Gastroesophageal sphincter (tissue), 4 donors: ENCODE measurements at regions not wholly inside any gene's neighbourhood (a gene's known extent, or its start where the extent isn't known, plus 50 kb on each side); places are given as distances from the start of the nearest gene placed in this dataset.

Source experiments
- ATAC-seq: fragments of 150-250 bp; one replicate; pipeline ENCODE4 v1.9.1; 2016; ENCODE audit warnings: mild to moderate bottlenecking, moderate library complexity
- H3K27ac ChIP-seq, 4 donors: fragments of 200-600 bp; sonication (generic) in 3 of 4; 1 replicate in 3 of 4; 2 replicates in 1 of 4; pipeline ENCODE4 v1.5.1; 2016 to 2019
- H3K27me3 ChIP-seq: fragments of 200-600 bp; sonication (generic); one replicate; pipeline ENCODE4 v1.5.1; 2019
- H3K36me3 ChIP-seq, 2 donors: fragments of 200-600 bp; sonication (generic); one replicate each; pipeline ENCODE4 v1.5.1; 2019; ENCODE audit warnings: control low read depth in 1 of 2
- H3K4me1 ChIP-seq, 3 donors: fragments of 200-600 bp; sonication (generic); 1 replicate in 2 of 3; 2 replicates in 1 of 3; pipeline ENCODE4 v1.5.1; 2016 to 2019; ENCODE audit warnings: control low read depth in 2 of 3
- H3K4me3 ChIP-seq, 2 donors: fragments of 200-600 bp; sonication (generic); one replicate each; pipeline ENCODE4 v1.5.1; 2019; ENCODE audit warnings: mild to moderate bottlenecking in 1 of 2, moderate library complexity in 1 of 2
- H3K9me3 ChIP-seq, 3 donors: fragments of 200-600 bp; sonication (generic); one replicate each; pipeline ENCODE4 v1.5.1; 2017 to 2019; ENCODE audit warnings: control low read depth in 2 of 3
- EP300 ChIP-seq: sonication (generic); formaldehyde crosslinking; IDR thresholded peaks from one replicate; pipeline ENCODE4 v1.6.1; 2017; ENCODE audit warnings: antibody characterized with exemption, mild to moderate bottlenecking
- POLR2A ChIP-seq, 2 donors: fragments of 450-650 bp; IDR thresholded peaks; one replicate each; pipeline ENCODE4 v1.6.1; 2017; ENCODE audit warnings: antibody characterized with exemption in 2 of 2, mild to moderate bottlenecking in 2 of 2, moderate library complexity in 1 of 2
- POLR2AphosphoS5 ChIP-seq: sonication (generic); formaldehyde crosslinking; IDR thresholded peaks from one replicate; pipeline ENCODE4 v1.6.1; 2017; ENCODE audit warnings: antibody characterized with exemption
- WGBS, 2 donors: methylation state at CpG; one replicate each; pipeline ENCODE4 v1.1.5; 2018; ENCODE audit warnings: low coverage in 1 of 2; 5-methylcytosine and 5-hydroxymethylcytosine counted together
- TF ChIP-seq, protein P1 (sequence below), 4 experiments: fragments of 200-600 bp in 2 of 4; fragments of 450-650 bp in 2 of 4; sonication (generic) in 1 of 4; IDR thresholded peaks; one replicate each; pipeline ENCODE4 v1.5.1; 2017 to 2019; ENCODE audit warnings: antibody characterized with exemption in 4 of 4, mild to moderate bottlenecking in 2 of 4, moderate library complexity in 2 of 4

DNA sequence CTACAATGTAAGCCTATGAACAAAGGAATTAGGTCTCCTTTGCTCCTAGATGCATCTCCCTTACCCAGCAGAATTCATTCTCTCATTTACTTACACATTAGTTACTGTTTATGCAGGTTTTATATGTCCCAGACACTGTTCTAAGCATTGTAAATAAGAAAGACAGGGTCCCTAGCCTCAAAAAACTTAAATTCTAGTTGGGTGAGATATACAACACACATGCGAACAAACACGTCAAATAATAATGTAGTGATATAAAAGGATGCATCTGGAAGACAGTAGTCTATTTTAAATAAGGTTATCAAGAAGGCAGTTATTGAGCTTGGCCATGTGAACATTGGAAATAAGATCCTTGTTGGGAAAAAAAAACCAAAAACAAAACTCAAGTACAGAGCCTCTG, 479.7 kb downstream of the DNAJB9 start:
- ATAC-seq: no peak
- Histone ChIP-seq H3K36me3 (no peaks in the 10 kb centered on the region), H3K27ac (no peak overlapping the region), H3K4me3 (no peak overlapping the region), H3K9me3 (no peaks in the 10 kb centered on the region), H3K27me3 (no peaks in the 10 kb centered on the region), H3K4me1 (no peaks in the 10 kb centered on the region)
- TF ChIP-seq POLR2AphosphoS5 (no peak), POLR2A (IDR thresholded peaks at IDR 0.05) (no peak), EP300 (no peak)
- TF ChIP-seq, protein P1, sequence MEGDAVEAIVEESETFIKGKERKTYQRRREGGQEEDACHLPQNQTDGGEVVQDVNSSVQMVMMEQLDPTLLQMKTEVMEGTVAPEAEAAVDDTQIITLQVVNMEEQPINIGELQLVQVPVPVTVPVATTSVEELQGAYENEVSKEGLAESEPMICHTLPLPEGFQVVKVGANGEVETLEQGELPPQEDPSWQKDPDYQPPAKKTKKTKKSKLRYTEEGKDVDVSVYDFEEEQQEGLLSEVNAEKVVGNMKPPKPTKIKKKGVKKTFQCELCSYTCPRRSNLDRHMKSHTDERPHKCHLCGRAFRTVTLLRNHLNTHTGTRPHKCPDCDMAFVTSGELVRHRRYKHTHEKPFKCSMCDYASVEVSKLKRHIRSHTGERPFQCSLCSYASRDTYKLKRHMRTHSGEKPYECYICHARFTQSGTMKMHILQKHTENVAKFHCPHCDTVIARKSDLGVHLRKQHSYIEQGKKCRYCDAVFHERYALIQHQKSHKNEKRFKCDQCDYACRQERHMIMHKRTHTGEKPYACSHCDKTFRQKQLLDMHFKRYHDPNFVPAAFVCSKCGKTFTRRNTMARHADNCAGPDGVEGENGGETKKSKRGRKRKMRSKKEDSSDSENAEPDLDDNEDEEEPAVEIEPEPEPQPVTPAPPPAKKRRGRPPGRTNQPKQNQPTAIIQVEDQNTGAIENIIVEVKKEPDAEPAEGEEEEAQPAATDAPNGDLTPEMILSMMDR (IDR thresholded peaks at IDR 0.05): no peak
- WGBS, 2 donors: 80 to 94% methylated on average over 1 to 2 of the region's 2 CpGs

DNA sequence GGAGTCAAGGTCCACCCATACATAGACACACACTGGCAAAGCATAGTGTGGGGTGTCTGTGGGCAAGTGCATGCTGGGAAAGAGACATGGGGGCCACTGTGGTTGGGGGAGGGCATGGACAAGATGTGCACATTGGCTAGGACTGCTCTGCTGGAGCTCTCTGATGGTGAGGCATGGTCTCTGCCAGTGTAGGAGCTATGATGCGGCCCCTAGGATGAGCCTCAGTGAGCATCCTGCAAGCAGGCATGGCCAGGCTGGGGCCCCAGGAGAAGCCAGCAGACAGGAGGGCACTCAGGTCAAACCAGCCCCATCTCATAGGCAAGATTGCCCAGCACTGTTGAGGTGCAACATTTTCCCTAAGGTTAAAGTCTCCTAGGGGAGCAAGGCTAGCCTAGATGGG, 489.4 kb downstream of the DNAJB9 start:
- Histone ChIP-seq H3K9me3 (no peaks in the 10 kb centered on the region), H3K4me1 (no peaks in the 10 kb centered on the region), H3K36me3 (no peaks in the 10 kb centered on the region), H3K4me3 (no peak overlapping the region), H3K27ac (no peak overlapping the region), H3K27me3 (no peaks in the 10 kb centered on the region)
- TF ChIP-seq POLR2A (IDR thresholded peaks at IDR 0.05): no peak
- no peak for TF ChIP-seq POLR2AphosphoS5
- no peak for TF ChIP-seq EP300
- TF ChIP-seq, protein P1 (IDR thresholded peaks at IDR 0.05): no peak
- no CpG with 5 or more reads among the region's 1 CpG for WGBS, 2 donors
- no peak for ATAC-seq

DNA sequence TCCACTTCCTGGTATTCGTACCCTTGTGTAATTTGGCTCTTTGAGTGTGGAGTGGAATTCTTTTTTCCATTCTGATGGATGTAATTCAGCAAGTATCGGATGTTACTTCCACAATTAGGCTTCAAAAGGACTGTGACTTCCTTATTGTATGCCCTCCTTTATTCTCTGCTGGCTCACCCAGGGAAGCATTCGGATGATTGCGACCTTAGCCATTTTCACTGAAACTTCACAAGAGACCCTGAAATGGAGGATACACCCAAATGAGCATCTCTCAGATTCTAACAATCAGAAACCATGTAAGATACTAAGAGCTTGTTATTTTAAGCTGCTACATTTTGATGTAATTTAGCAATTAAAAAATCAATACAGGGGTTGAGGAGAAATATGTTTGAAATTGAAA, 493.1 kb downstream of the DNAJB9 start:
- Histone ChIP-seq H3K27ac (no peak overlapping the region), H3K9me3 (no peaks in the 10 kb centered on the region), H3K4me1 (no peaks in the 10 kb centered on the region), H3K36me3 (no peaks in the 10 kb centered on the region), H3K4me3 (no peak overlapping the region), H3K27me3 (no peaks in the 10 kb centered on the region)
- TF ChIP-seq EP300 (no peak), POLR2AphosphoS5 (no peak), POLR2A (IDR thresholded peaks at IDR 0.05) (no peak)
- TF ChIP-seq, protein P1 (IDR thresholded peaks at IDR 0.05): no peak
- WGBS, 2 donors: 68 to 84% methylated on average over 3 of the region's 4 CpGs
- ATAC-seq: no peak

DNA sequence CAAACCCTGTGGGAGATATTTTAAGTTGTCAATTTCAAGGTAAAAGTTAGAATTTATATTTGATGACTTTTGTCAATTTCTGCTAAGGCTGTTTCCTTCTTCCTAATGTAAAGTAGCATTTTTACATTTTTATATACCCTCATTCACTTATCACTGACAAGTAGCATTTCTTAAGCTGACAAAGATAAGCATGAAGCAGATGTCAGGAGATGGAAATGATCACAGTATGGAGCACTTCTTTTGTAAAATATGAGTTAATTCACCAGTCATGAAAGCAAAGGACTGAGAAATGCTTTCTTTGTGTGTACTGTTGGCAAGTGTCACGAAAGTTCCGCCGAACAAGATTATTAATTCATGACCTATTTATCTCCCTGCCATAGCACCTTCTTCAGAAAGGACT, 503.9 kb downstream of the DNAJB9 start:
- H3K9me3 ChIP-seq: no peaks in the 10 kb centered on the region
- WGBS, 2 donors: 72 to 85% methylated on average over 3 of the region's 3 CpGs
- H3K27ac ChIP-seq: no peak overlapping the region
- no peak overlapping the region for H3K4me3 ChIP-seq
- no peaks in the 10 kb centered on the region for H3K4me1 ChIP-seq
- no peak for ATAC-seq
- TF ChIP-seq EP300 (no peak), POLR2A (IDR thresholded peaks at IDR 0.05) (no peak), POLR2AphosphoS5 (no peak)
- TF ChIP-seq, protein P1 (IDR thresholded peaks at IDR 0.05): no peak
- H3K36me3 ChIP-seq: no peaks in the 10 kb centered on the region
- H3K27me3 ChIP-seq: no peaks in the 10 kb centered on the region

DNA sequence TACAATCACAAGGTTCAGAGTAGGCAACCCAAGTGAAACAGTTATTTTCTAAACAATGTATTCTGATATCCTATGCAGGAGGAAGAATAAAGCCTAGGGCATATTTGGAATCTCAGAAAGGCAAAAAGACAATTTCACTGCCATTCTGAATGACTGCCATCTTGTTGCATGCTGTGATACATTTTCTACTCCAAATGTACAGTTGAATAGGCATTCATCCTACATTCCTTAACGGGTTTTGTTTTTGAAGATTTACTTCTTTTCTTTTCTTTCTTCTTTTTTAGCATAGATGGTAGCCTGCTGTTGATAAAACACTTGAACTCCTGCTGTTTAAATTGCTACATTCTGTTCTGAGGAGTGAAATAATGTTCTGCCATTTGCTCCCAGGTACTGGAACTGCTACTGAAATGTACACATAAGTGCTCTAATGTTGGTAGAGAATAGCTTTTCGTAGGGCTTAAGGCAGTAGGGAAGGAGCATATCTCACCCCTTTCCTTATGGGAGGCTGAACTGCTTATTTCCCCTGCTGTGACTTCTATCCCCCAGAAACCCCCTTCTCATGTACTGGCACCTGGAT, 506.8 kb downstream of the DNAJB9 start:
- 44 to 72% methylated on average over 1 to 2 of the region's 2 CpGs for WGBS, 2 donors
- TF ChIP-seq POLR2A (IDR thresholded peaks at IDR 0.05): no peak
- no peak for TF ChIP-seq EP300
- TF ChIP-seq, protein P1 (IDR thresholded peaks at IDR 0.05): no peak
- no peak for TF ChIP-seq POLR2AphosphoS5
- no peaks in the 10 kb centered on the region for H3K4me1 ChIP-seq
- H3K27ac ChIP-seq: no peak overlapping the region
- H3K4me3 ChIP-seq: no peak overlapping the region
- H3K36me3 ChIP-seq: no peaks in the 10 kb centered on the region
- no peaks in the 10 kb centered on the region for H3K9me3 ChIP-seq
- no peaks in the 10 kb centered on the region for H3K27me3 ChIP-seq
- ATAC-seq: no peak
